ENCODE measurements at regions not wholly inside any gene's neighbourhood (a gene's known extent, or its start where the extent isn't known, plus 50 kb on each side); places are given as distances from the start of the nearest gene placed in this dataset.
"Not testable (repeated sequence)": the region's sequence is repeated elsewhere in the genome, so short reads cannot be mapped to it uniquely, and the experiment has no call there.

GRCh38 chr12:25341877-25342276 is 91.1 kb upstream of the KRAS start:
- intact Hi-C loops (cut with micrococcal nuclease) = not testable (repeated sequence)

GRCh38 chr12:25337916-25338315 is 87.2 kb upstream of the KRAS start:
- intact Hi-C loops (cut with micrococcal nuclease) = no loop called here

- intact Hi-C loops (cut with micrococcal nuclease) = loop anchor here (1.0 kb wide), 1 partner anchor 9 kb away; no protein-coding TSS in a partner anchor
Measured at GRCh38 chr12:25332143-25332542, 81.4 kb upstream of the KRAS start.

GRCh38 chr12:25328072-25328712 is 77.5 kb upstream of the KRAS start:
- intact Hi-C loops (cut with micrococcal nuclease) = no loop called here

GRCh38 chr12:25327321-25327720 is 76.6 kb upstream of the KRAS start:
- intact Hi-C loops (cut with micrococcal nuclease) = no loop called here

- intact Hi-C loops (cut with micrococcal nuclease) = no loop called here
Measured at GRCh38 chr12:25326326-25326725, 75.6 kb upstream of the KRAS start.

GRCh38 chr12:25324861-25325260 is 74.1 kb upstream of the KRAS start:
- intact Hi-C loops (cut with micrococcal nuclease) = loop anchor here (5.0 kb wide), 2 partner anchors 43 to 128 kb away; partner anchors contain the start of genes DNAI7 and ETFRF1

GRCh38 chr12:25323581-25323982 is 72.9 kb upstream of the KRAS start:
- intact Hi-C loops (cut with micrococcal nuclease) = loop anchor here (1.0 to 5.0 kb wide), 6 partner anchors 9 to 126 kb away; partner anchors contain the start of genes DNAI7, ETFRF1 and KRAS

- intact Hi-C loops (cut with micrococcal nuclease) = loop anchor here (1.0 to 5.0 kb wide), 6 partner anchors 9 to 126 kb away; partner anchors contain the start of genes DNAI7, ETFRF1 and KRAS
Measured at GRCh38 chr12:25322918-25323531, 72.3 kb upstream of the KRAS start.

- intact Hi-C loops (cut with micrococcal nuclease) = loop anchor here (2.0 to 5.0 kb wide), 4 partner anchors 40 to 125 kb away; partner anchors contain the start of genes DNAI7, ETFRF1 and KRAS
Measured at GRCh38 chr12:25322351-25322750, 71.6 kb upstream of the KRAS start.

- intact Hi-C loops (cut with micrococcal nuclease) = loop anchor here (2.0 to 5.0 kb wide), 5 partner anchors 39 to 124 kb away; partner anchors contain the start of genes DNAI7, ETFRF1 and KRAS
Measured at GRCh38 chr12:25321772-25322171, 71.0 kb upstream of the KRAS start.

- intact Hi-C loops (cut with micrococcal nuclease) = loop anchor here (2.0 to 5.0 kb wide), 3 partner anchors 38 to 123 kb away; partner anchors contain the start of genes DNAI7 and ETFRF1
Measured at GRCh38 chr12:25320123-25321006, 69.6 kb upstream of the KRAS start.

GRCh38 chr12:25319233-25319984 is 68.7 kb upstream of the KRAS start:
- intact Hi-C loops (cut with micrococcal nuclease) = no loop called here

GRCh38 chr12:25317553-25317952 is 66.8 kb upstream of the KRAS start:
- intact Hi-C loops (cut with micrococcal nuclease) = no loop called here

- intact Hi-C loops (cut with micrococcal nuclease) = no loop called here
Measured at GRCh38 chr12:25315388-25315787, 64.7 kb upstream of the KRAS start.

GRCh38 chr12:25313266-25313990 is 62.7 kb upstream of the KRAS start:
- intact Hi-C loops (cut with micrococcal nuclease) = not testable (repeated sequence)

GRCh38 chr12:25311506-25311905 is 60.8 kb upstream of the KRAS start:
- intact Hi-C loops (cut with micrococcal nuclease) = no loop called here

- intact Hi-C loops (cut with micrococcal nuclease) = not testable (repeated sequence)
Measured at GRCh38 chr12:25310071-25310470, 59.3 kb upstream of the KRAS start.

GRCh38 chr12:25308756-25309155 is 58.0 kb upstream of the KRAS start:
- intact Hi-C loops (cut with micrococcal nuclease) = no loop called here

GRCh38 chr12:25307818-25308217 is 57.1 kb upstream of the KRAS start:
- intact Hi-C loops (cut with micrococcal nuclease) = no loop called here

Measured in T-helper 1 cell treated with Interleukin-12 subunit alpha and Interleukin-12 subunit beta and Interleukin-4 antibody, amounts not matched to agents 30 ng/mL and 1 ng/mL, for 36 hours (primary cell).